ENCODE measurements at regions not wholly inside any gene's neighbourhood (a gene's known extent, or its start where the extent isn't known, plus 50 kb on each side); places are given as distances from the start of the nearest gene placed in this dataset.
A peak's percentile ranks its signal among the peaks of the same experiment; 100 is the strongest.

- DNase-seq, result no peak
Observed at GRCh38 chr2:158732573-158733429, 62.3 kb upstream of the DAPL1 start.

DNA sequence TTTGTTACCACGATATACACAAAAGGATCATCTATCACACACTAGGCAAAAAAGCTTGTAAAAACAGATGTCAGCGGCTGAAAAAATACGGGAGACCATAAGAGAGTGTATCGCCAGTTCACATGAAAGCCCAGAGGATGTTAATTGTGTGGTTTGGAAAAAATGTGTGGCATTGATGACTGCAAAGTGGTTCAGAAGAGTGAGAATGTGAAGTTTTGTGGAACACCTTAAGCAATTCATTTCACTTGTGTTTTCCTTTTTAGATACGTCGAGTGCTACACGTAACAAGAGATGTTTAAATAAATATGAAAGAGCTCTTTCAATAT, 61.7 kb upstream of the DAPL1 start:
- no peak for DNase-seq

GRCh38 chr2:158734442-158734841, 60.7 kb upstream of the DAPL1 start:
- no peak for DNase-seq

DNA sequence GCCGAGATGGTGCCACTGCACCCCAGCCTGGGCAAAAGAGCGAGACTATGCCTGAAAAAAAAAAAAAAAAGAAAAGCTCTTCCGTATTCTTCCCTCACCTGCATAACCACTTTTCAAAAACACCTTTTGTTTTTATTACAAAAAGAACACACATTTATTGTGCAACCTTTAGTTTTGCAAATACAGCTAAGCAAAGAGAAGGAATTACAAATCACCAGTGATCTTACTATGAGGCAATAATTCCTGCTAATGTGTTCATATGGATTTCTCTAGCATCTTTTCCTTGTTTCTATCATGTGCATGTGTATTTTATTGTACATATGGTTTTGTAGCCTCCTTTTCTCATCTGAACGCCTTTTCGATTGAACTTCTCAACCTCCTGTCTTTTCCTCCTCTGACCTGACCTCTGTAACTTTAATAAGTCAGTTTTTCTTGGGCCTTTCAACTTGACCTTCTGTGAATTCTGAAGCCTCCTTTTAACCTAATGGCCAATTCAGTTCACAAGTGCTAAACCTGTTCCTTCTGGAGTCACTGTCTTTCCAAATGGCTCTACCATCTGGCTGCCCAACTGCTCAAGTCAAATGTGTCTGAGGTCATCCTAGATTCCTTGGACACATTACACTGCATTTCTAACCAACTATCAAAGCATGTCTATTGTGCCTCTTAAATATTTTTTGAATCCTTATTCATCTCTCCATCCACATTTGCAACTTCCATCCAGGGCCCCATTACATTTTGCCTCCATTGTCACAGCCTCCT, 59.1 kb upstream of the DAPL1 start:
- DNase-seq, result no peak

DNA sequence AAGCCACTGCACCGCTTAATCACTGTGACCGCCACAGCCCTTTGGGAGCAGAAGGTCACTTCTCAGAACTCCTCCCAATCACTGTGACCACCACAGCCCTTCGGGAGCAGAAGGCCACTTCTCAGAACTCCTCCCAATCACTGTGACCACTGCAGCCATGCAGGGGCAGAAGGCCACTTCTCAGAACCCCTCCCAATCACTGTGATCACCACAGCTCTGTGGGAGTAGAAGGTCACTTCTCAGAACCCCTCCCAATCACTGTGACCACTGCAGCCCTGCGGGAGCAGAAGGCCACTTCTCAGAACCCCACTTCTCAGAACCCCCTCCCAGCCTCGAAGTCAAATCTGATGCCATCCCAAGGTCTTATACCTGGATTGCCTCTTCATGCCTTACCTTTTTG, 56.8 kb upstream of the DAPL1 start:
- no peak for DNase-seq

- no peak for DNase-seq
Observed at GRCh38 chr2:158740127-158740526, 55.0 kb upstream of the DAPL1 start.

DNA sequence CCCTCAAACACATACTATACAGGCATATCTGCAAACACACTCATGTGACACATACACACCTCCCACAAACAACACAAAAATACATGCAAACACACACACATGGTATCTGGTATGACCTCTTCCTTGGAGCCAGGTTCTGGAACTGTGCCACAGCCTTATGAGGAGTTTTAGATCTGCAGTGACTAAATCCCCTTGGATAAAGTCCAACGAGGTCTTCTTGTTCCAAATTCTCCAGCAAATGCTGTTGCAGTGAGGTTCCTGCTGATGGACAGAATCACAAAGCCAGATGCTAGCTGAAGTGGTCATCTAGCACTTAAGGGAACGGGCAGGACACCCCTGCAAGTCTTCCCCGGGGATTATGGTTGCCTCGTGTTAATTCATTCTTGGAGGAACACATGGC, 54.5 kb upstream of the DAPL1 start:
- DNase-seq, result no peak

DNA sequence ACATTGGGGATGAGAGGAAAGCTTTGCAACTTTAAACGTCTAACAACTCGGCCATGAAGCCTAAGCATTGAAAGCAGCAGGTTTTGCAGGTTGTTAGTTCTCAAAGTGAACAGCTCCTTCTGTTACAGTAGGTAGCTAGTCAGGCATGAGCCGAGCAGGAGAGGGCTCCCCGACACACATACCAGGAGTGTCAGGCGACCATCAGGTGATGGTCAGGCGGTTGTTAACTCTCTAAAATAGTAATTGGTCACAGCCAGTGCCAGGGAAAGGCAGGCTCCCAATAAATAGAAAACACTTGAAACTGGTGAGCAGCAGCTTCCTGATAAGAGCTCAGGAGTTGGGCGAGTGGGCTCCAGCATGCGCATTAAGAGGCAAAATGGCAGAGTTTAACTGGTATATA, 53.5 kb upstream of the DAPL1 start:
- no peak for DNase-seq

- DNase-seq, result no peak
Observed at GRCh38 chr2:158742536-158742935, 52.6 kb upstream of the DAPL1 start.

GRCh38 chr2:158743466-158743865, 51.7 kb upstream of the DAPL1 start:
- DNase-seq, result no peak

DNA sequence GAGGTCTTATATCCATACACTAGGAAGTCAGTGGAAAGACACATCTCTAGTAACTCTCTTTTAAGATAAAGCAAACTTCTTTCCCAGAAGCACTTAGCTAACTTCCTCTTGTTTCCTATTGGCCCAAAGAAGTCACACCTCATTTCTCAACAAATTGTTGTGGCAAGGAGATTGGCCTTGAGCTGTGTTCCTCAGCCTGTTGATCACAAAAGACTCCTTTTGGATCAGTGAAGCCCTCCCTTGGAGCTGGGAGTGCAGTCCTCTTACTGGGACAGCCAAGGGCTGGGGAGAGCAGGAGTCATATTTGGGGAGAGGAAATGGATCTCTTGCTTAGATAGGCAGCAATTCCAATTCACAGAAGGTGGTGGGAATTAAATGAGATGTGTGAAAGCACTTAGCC, 51.2 kb upstream of the DAPL1 start:
- DNase-seq, result no peak

DNA sequence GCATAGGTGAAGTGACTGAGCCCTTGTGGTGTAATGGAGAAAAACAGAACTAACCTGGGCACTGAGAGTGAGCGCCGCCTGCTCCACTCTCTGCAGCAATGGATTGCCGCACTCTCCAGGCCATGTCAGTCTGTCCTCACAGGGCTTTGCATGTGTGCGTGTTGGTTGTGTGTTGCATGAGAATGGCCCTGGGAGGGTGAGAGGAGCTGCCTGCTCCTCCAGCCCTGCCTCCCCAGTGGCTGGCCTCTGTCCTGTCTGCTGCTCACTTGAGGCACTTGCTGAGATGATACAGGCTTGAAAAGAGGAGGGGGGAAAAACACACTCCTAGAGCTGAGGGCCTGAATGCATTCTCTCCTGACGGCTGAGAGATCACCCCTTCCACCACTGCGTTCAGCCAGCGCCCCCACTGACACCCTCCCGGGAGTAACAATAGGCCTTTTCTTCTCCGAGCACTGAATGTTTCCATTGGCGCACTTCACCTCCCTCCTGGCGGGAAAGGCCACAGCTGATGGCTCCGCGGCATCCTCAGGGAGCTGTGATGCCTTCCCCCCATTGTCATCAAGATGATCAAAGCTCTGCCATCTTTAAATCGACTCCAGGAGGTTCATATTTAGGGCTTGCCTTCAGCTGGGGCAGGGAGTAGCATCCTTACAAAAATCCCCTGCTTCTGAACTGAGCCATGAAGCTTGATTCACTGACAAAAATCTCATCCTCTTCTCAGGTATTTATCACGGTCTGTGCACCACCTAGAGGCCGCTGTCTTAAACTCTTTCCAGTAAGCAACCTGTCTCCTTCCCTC, 49.9 kb upstream of the DAPL1 start:
- peak; percentile 51 for DNase-seq

Measured in NCI-H2171 (cell line).